ENCODE measurements at regions not wholly inside any gene's neighbourhood (a gene's known extent, or its start where the extent isn't known, plus 50 kb on each side); places are given as distances from the start of the nearest gene placed in this dataset.

- no peak for TF ChIP-seq POLR2A (IDR thresholded peaks at IDR 0.05)
- TF ChIP-seq, protein P1, sequence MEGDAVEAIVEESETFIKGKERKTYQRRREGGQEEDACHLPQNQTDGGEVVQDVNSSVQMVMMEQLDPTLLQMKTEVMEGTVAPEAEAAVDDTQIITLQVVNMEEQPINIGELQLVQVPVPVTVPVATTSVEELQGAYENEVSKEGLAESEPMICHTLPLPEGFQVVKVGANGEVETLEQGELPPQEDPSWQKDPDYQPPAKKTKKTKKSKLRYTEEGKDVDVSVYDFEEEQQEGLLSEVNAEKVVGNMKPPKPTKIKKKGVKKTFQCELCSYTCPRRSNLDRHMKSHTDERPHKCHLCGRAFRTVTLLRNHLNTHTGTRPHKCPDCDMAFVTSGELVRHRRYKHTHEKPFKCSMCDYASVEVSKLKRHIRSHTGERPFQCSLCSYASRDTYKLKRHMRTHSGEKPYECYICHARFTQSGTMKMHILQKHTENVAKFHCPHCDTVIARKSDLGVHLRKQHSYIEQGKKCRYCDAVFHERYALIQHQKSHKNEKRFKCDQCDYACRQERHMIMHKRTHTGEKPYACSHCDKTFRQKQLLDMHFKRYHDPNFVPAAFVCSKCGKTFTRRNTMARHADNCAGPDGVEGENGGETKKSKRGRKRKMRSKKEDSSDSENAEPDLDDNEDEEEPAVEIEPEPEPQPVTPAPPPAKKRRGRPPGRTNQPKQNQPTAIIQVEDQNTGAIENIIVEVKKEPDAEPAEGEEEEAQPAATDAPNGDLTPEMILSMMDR (IDR thresholded peaks at IDR 0.05) = no peak
- DNase-seq (no peak), ATAC-seq (no peak)
- intact Hi-C loops (cut with DNase I) = no loop called here
- no peak overlapping the region for H3K27ac ChIP-seq
- no peaks in the 10 kb centered on the region for H3K4me1 ChIP-seq
- 67% methylated on average over 3 of the region's 3 CpGs for WGBS (ENCODE audit: insufficient coverage, low coverage, low lambda C conversion rate, missing lambda C conversion rate)
- no peaks in the 10 kb centered on the region for H3K36me3 ChIP-seq
- H3K9me3 ChIP-seq = no peaks in the 10 kb centered on the region
- H3K4me3 ChIP-seq = no peak overlapping the region
- H3K27me3 ChIP-seq = no peaks in the 10 kb centered on the region
Measured at GRCh38 chr17:14793237-14793636, 471.9 kb downstream of the PMP22 start.

- TF ChIP-seq, protein P1 (IDR thresholded peaks at IDR 0.05) = no peak
- no peak for TF ChIP-seq POLR2A (IDR thresholded peaks at IDR 0.05)
- WGBS (ENCODE audit: insufficient coverage, low coverage, low lambda C conversion rate, missing lambda C conversion rate) = 63% methylated on average over 9 of the region's 10 CpGs
- no peak overlapping the region for H3K27ac ChIP-seq
- H3K9me3 ChIP-seq = no peaks in the 10 kb centered on the region
- H3K36me3 ChIP-seq = no peaks in the 10 kb centered on the region
- no peaks in the 10 kb centered on the region for H3K27me3 ChIP-seq
- intact Hi-C loops (cut with DNase I) = no loop called here
- H3K4me3 ChIP-seq = no peak overlapping the region
- ATAC-seq (peak; percentile 47 to 67 (median 55)), DNase-seq (peak; percentile 54 to 82 (median 60))
- H3K4me1 ChIP-seq = no peaks in the 10 kb centered on the region
Measured at GRCh38 chr17:14792746-14793145, 472.4 kb downstream of the PMP22 start.

- no peaks in the 10 kb centered on the region for H3K36me3 ChIP-seq
- WGBS (ENCODE audit: insufficient coverage, low coverage, low lambda C conversion rate, missing lambda C conversion rate) = 28% methylated on average over 2 of the region's 6 CpGs
- TF ChIP-seq, protein P1 (IDR thresholded peaks at IDR 0.05) = no peak
- no peak for TF ChIP-seq POLR2A (IDR thresholded peaks at IDR 0.05)
- no peaks in the 10 kb centered on the region for H3K4me1 ChIP-seq
- no peak overlapping the region for H3K27ac ChIP-seq
- no peak overlapping the region for H3K4me3 ChIP-seq
- H3K9me3 ChIP-seq = no peaks in the 10 kb centered on the region
- no peaks in the 10 kb centered on the region for H3K27me3 ChIP-seq
- DNase-seq (no peak), ATAC-seq (no peak)
- intact Hi-C loops (cut with DNase I) = no loop called here
Measured at GRCh38 chr17:14791221-14791620, 473.9 kb downstream of the PMP22 start.

GRCh38 chr17:14790521-14790920 is 474.6 kb downstream of the PMP22 start:
- no peak for ATAC-seq
- H3K36me3 ChIP-seq = no peaks in the 10 kb centered on the region
- H3K27me3 ChIP-seq = no peaks in the 10 kb centered on the region
- intact Hi-C loops (cut with DNase I) = no loop called here
- no peaks in the 10 kb centered on the region for H3K4me1 ChIP-seq
- 23% methylated on average over 4 of the region's 4 CpGs for WGBS (ENCODE audit: insufficient coverage, low coverage, low lambda C conversion rate, missing lambda C conversion rate)
- TF ChIP-seq POLR2A (IDR thresholded peaks at IDR 0.05) = no peak
- TF ChIP-seq, protein P1 (IDR thresholded peaks at IDR 0.05) = no peak
- H3K4me3 ChIP-seq = no peak overlapping the region
- H3K27ac ChIP-seq = no peak overlapping the region
- DNase-seq = no peak
- H3K9me3 ChIP-seq = no peaks in the 10 kb centered on the region

All from right lobe of liver (tissue), 6 donors.